Omental fat pad (tissue), 3 donors: ENCODE measurements at regions not wholly inside any gene's neighbourhood (a gene's known extent, or its start where the extent isn't known, plus 50 kb on each side); places are given as distances from the start of the nearest gene placed in this dataset.

Experiments
- ATAC-seq: fragments of 150-250 bp; one replicate; pipeline ENCODE4 v1.9.1; 2016; ENCODE audit warnings: mild to moderate bottlenecking, moderate library complexity; ENCODE audit not compliant: low FRiP score
- DNase-seq: peaks from one replicate; pipeline ENCODE4 v3.0.0-alpha.2; 2019; ENCODE audit warnings: low spot score
- CTCF ChIP-seq, 3 donors: fragments of 450-650 bp; IDR thresholded peaks; one replicate each; pipeline ENCODE4 v1.5.1; 2016 to 2017; ENCODE audit warnings: antibody characterized with exemption in 3 of 3, mild to moderate bottlenecking in 3 of 3, moderate library complexity in 2 of 3

GRCh38 chr13:106762708-106763107, 194.8 kb upstream of the ARGLU1 start:
- no peak for ATAC-seq
- DNase-seq = no peak
- no peak for TF ChIP-seq CTCF (IDR thresholded peaks at IDR 0.05)

GRCh38 chr13:106756446-106756845, 188.5 kb upstream of the ARGLU1 start:
- no peak for TF ChIP-seq CTCF (IDR thresholded peaks at IDR 0.05)
- ATAC-seq (no peak), DNase-seq (no peak)

DNA sequence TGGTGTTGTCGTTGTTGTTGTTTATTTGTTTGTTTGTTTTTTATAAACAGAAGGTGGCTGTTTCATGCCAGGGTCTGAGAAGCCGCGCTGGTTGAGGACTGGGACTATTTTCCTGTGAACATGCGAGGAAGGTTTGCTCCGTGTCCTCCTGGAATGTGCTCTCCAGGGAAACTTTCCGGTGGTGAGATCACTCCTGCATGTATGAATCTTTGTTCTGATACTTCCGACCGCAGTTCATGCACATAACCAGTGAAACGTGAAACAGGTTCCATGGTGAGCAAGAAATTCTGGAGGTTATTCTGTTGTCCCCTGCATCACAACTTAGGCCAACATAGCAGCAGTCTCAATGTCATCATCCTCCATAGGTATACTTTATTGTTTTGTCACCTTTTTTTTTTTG, 187.6 kb upstream of the ARGLU1 start:
- DNase-seq = no peak
- no peak for TF ChIP-seq CTCF (IDR thresholded peaks at IDR 0.05)
- ATAC-seq = no peak

- no peak for ATAC-seq
- TF ChIP-seq CTCF (IDR thresholded peaks at IDR 0.05) = no peak
- DNase-seq = no peak
These were observed 185.3 kb upstream of the ARGLU1 start for GRCh38 chr13:106753251-106753650.

GRCh38 chr13:106752584-106753170, 184.7 kb upstream of the ARGLU1 start:
- no peak for TF ChIP-seq CTCF (IDR thresholded peaks at IDR 0.05)
- no peak for DNase-seq
- ATAC-seq = no peak

DNA sequence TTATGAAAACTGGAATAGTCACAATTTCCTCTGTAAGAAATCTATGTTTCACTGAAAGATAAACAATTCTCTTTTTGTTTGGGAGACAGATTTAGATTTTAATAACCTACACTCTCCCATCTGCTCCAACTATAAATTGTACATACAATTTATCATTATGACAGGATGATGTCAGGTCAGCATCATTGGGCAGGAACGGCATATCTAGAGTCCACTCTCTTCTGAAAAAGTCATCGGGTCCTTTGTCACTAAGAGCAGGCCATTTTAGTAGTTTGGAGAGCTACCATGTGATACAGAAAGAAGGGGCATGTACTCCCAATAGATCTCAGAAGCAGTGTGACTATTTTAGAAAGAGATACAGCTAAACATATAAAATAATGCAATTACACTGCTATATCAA, 180.8 kb upstream of the ARGLU1 start:
- TF ChIP-seq CTCF (IDR thresholded peaks at IDR 0.05) = no peak
- DNase-seq (no peak), ATAC-seq (no peak)

DNA sequence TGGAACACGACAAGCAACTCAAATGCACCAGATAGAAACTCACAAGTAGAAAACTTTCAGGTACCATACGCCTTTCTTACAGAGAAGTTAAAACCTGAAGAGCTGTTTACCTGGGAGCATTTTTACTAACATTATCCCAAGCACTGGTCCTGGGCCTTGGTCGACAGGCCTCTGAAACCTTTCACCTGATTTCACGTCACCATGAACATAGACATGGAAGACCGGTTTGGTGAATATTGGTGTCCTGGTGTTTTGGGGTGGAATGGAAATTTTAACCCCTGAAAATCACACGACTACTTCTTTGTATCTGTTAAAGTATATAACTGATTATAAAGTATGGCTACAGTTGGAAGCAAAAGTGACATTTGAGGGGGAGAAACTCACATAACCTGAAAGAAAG, 176.6 kb upstream of the ARGLU1 start:
- ATAC-seq = no peak
- TF ChIP-seq CTCF (IDR thresholded peaks at IDR 0.05) = no peak
- no peak for DNase-seq
